Smooth muscle cell (in vitro differentiated cells): ENCODE measurements at regions not wholly inside any gene's neighbourhood (a gene's known extent, or its start where the extent isn't known, plus 50 kb on each side); places are given as distances from the start of the nearest gene placed in this dataset.
A peak's percentile ranks its signal among the peaks of the same experiment; 100 is the strongest.

Source experiments
- DNase-seq: peaks from one replicate; lab custom pipeline; 2025; ENCODE audit not compliant: unreplicated experiment; lab: John Stamatoyannopoulos, UW
- H2AFZ ChIP-seq: fragments of 200-600 bp; sonication (generic); 2 replicates; pipeline ENCODE4 v1.6.0; 2016; ENCODE audit warnings: antibody characterized with exemption, low read depth, mild to moderate bottlenecking
- H3F3A ChIP-seq: fragments of 200-600 bp; sonication (generic); 2 replicates; pipeline ENCODE4 v1.6.0; 2017; ENCODE audit warnings: antibody characterized with exemption, low read depth
- H3K27ac ChIP-seq: fragments of 200-600 bp; sonication (generic); 2 replicates; pipeline ENCODE4 v1.5.1; 2016; ENCODE audit warnings: low read depth, mild to moderate bottlenecking
- H3K27me3 ChIP-seq: fragments of 200-600 bp; sonication (generic); 2 replicates; pipeline ENCODE4 v1.6.1; 2016; ENCODE audit warnings: low read depth, mild to moderate bottlenecking
- H3K36me3 ChIP-seq: fragments of 200-600 bp; sonication (generic); 2 replicates; pipeline ENCODE4 v1.5.1; 2016; ENCODE audit warnings: low read depth
- H3K4me1 ChIP-seq: fragments of 200-600 bp; sonication (generic); 2 replicates; pipeline ENCODE4 v1.5.1; 2016; ENCODE audit warnings: low read depth
- H3K4me2 ChIP-seq: fragments of 200-600 bp; sonication (generic); 2 replicates; pipeline ENCODE4 v1.6.0; 2016; ENCODE audit warnings: mild to moderate bottlenecking
- H3K4me3 ChIP-seq: fragments of 200-600 bp; sonication (generic); 2 replicates; pipeline ENCODE4 v1.5.1; 2016; ENCODE audit warnings: mild to moderate bottlenecking
- H3K79me2 ChIP-seq: fragments of 200-600 bp; sonication (generic); 2 replicates; pipeline ENCODE4 v1.6.0; 2016; ENCODE audit warnings: low read depth, mild to moderate bottlenecking
- H3K9ac ChIP-seq: fragments of 200-600 bp; sonication (generic); 2 replicates; pipeline ENCODE4 v1.6.0; 2016; ENCODE audit warnings: low read depth
- H3K9me3 ChIP-seq: fragments of 200-600 bp; sonication (generic); replicated peaks from 2 replicates; pipeline ENCODE4 v1.5.1; 2016; ENCODE audit warnings: low read depth
- H4K20me1 ChIP-seq: fragments of 200-600 bp; sonication (generic); 2 replicates; pipeline ENCODE4 v1.6.0; 2016; ENCODE audit warnings: low read depth
- CTCF ChIP-seq: fragments of 200-600 bp; sonication (generic); IDR thresholded peaks from 2 replicates; pipeline ENCODE4 v1.5.1; 2017; ENCODE audit warnings: borderline replicate concordance, mild to moderate bottlenecking, antibody characterized with exemption; ENCODE audit not compliant: insufficient read depth, poor library complexity, severe bottlenecking
- WGBS: methylation state at CpG from one replicate; pipeline ENCODE4 v1.1.7; 2016; ENCODE audit warnings: low lambda C conversion rate; 5-methylcytosine and 5-hydroxymethylcytosine counted together

DNA sequence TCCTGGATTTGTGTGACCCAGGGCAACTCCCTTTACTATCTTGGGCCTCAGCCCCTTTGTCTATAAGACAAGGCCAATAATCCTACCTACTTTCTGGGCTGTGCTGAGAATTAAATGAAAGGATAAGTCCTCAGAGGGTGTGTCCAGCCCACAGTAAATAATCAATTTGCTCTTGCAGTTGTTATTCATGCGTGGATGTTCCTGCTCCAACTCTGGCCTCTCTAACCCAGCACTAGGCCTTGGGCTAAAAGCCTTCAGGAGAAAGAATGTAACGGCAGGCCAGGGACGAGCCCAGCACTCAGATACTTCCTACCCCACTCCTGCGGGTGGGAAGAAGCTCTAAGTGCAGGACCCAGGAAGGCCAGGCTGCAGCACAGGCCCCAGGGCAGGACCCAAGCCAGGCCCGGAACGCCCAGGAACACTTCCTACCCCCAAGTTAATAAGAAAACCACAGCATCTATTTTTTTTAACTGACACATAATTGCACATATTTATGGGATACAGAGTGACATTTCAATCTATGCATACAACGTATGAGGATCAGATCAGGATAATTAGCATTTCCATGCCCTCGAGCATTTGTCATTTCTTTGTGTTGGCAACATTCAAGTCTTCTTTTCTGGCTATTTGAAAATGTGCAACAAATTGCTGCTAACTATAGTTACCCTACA lies 179.6 kb upstream of the RBPJ start:
- no peaks in the 10 kb centered on the region for H4K20me1 ChIP-seq
- no peaks in the 10 kb centered on the region for H3K79me2 ChIP-seq
- H3F3A ChIP-seq, result peaks cover 15% of the 10 kb centered on the region
- peak overlapping the region; percentile 27 for H3K9ac ChIP-seq
- no peaks in the 10 kb centered on the region for H3K27me3 ChIP-seq
- 34% methylated on average over 8 of the region's 8 CpGs for WGBS
- H3K4me1 ChIP-seq, result peaks cover 21% of the 10 kb centered on the region
- no peak for TF ChIP-seq CTCF
- no peak overlapping the region for H3K4me3 ChIP-seq
- DNase-seq, result no peak
- no peaks in the 10 kb centered on the region for H3K36me3 ChIP-seq
- no peaks in the 10 kb centered on the region for H3K9me3 ChIP-seq
- peak overlapping the region; percentile 79 for H3K27ac ChIP-seq
- peak overlapping the region; percentile 70 for H3K4me2 ChIP-seq
- peak overlapping the region; percentile 79 for H2AFZ ChIP-seq

GRCh38 chr4:26141911-26142638 lies 178.7 kb upstream of the RBPJ start:
- Histone ChIP-seq H3K36me3 (no peaks in the 10 kb centered on the region), H3K4me2 (peak overlapping the region; percentile 70), H3K9ac (peak overlapping the region; percentile 2), H3K27me3 (no peaks in the 10 kb centered on the region), H3K79me2 (no peaks in the 10 kb centered on the region), H3F3A (peaks cover 15% of the 10 kb centered on the region), H3K27ac (peak overlapping the region; percentile 79), H2AFZ (peak overlapping the region; percentile 79), H4K20me1 (no peaks in the 10 kb centered on the region), H3K4me1 (peaks cover 21% of the 10 kb centered on the region), H3K4me3 (no peak overlapping the region), H3K9me3 (no peaks in the 10 kb centered on the region)
- peak; percentile 12 for DNase-seq
- TF ChIP-seq CTCF, result no peak
- WGBS, result 33% methylated on average over 8 of the region's 8 CpGs

GRCh38 chr4:26144526-26145155 lies 176.2 kb upstream of the RBPJ start:
- Histone ChIP-seq H2AFZ (no peak overlapping the region), H3K27me3 (no peaks in the 10 kb centered on the region), H3K36me3 (no peaks in the 10 kb centered on the region), H3K79me2 (no peaks in the 10 kb centered on the region), H3K4me3 (no peak overlapping the region), H3K27ac (no peak overlapping the region), H3F3A (peaks cover 9% of the 10 kb centered on the region), H3K9ac (no peak overlapping the region), H3K9me3 (no peaks in the 10 kb centered on the region), H4K20me1 (no peaks in the 10 kb centered on the region), H3K4me2 (no peak overlapping the region), H3K4me1 (peaks cover 15% of the 10 kb centered on the region)
- TF ChIP-seq CTCF, result no peak
- DNase-seq, result no peak
- WGBS, result 80% methylated on average over 2 of the region's 2 CpGs
